ENCODE measurements at regions not wholly inside any gene's neighbourhood (a gene's known extent, or its start where the extent isn't known, plus 50 kb on each side); places are given as distances from the start of the nearest gene placed in this dataset.

DNA sequence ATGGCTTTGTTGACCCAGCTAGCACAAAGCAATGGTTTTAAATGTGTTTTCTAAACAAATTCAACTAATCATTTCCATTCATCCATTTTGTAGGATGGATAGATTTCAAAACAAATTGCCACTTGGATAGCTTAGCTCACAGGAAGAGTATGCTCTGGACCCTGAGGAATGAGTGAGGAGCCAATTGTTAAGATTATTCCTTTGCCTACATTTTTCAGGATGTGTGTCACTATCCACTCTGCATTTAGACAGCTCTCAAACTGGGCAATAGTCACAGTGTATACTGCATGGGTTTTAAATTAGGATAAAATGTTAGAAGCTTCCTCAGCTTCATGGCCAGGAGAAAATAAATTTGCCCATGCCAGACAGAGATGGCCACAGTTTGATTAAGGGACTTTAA, 605.6 kb upstream of the TEX47 start:
- Mint-ChIP-seq H3K36me3 (no peaks in the 10 kb centered on the region), H3K4me1 (peaks cover 0 to 6% (median under 1%) of the 10 kb centered on the region in 4 donors), H3K27ac (no peak overlapping the region), H3K9me3 (peaks cover 0 to 6% (median 0%) of the 10 kb centered on the region in 9 donors), H3K27me3 (peaks cover 0 to 3% (median 0%) of the 10 kb centered on the region in 5 donors), H3K4me3 (no peak overlapping the region)
- POLR2A ChIA-PET: no interaction called here
- DNase-seq (no peak), ATAC-seq (no peak)

DNA sequence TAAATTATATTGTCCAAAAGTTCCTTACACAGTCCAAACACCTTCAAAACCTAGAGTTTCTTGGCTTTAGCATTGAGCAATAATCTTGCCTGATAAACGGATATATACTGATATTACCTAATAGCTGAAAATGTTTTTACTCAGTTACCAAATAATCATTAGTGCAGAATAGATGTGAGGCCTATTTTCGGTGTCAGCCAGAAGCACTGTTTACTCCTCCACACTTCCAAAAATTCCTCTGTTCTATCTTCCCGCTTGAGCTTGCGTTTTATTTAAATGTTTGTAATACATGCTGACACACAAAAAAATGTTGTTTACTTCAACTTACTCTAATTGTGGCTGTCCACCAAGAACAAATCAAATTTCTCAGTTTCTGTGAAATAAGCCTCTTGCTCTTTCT, 606.2 kb upstream of the TEX47 start:
- POLR2A ChIA-PET: no interaction called here
- peaks cover 0 to 1% (median 0%) of the 10 kb centered on the region in 5 donors for H3K27me3 Mint-ChIP-seq
- DNase-seq (no peak), ATAC-seq (no peak)
- peaks cover 0 to 6% (median under 1%) of the 10 kb centered on the region in 4 donors for H3K4me1 Mint-ChIP-seq
- H3K27ac Mint-ChIP-seq: no peak overlapping the region
- H3K4me3 Mint-ChIP-seq: no peak overlapping the region
- peaks cover 0 to 6% (median 2%) of the 10 kb centered on the region in 9 donors for H3K9me3 Mint-ChIP-seq
- no peaks in the 10 kb centered on the region for H3K36me3 Mint-ChIP-seq

DNA sequence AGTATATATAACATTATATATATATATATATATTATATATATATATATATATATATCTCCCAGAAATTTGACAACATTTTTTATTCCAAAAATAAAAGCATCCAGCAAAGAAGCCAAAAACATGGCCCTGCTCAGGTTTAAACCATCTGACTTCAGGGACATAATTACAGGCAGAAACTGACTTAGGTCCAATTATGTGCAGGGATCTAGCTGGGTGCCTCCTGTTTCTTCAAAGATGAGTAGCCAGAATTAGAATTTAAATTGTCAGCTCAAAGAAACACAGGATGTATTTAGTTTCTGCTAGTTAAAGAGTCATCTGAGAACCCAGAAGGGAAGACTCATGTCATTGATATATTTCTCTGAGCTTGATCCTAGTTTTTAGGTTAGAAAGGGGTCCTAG, 656.4 kb upstream of the TEX47 start:
- ATAC-seq: no peak
- Mint-ChIP-seq H3K27ac (no peak overlapping the region), H3K36me3 (no peaks in the 10 kb centered on the region), H3K4me3 (no peak overlapping the region), H3K27me3 (no peaks in the 10 kb centered on the region), H3K9me3 (peaks cover 0 to 3% (median 0%) of the 10 kb centered on the region in 9 donors), H3K4me1 (no peaks in the 10 kb centered on the region)
- DNase-seq: no peak
- POLR2A ChIA-PET: no interaction called here

DNA sequence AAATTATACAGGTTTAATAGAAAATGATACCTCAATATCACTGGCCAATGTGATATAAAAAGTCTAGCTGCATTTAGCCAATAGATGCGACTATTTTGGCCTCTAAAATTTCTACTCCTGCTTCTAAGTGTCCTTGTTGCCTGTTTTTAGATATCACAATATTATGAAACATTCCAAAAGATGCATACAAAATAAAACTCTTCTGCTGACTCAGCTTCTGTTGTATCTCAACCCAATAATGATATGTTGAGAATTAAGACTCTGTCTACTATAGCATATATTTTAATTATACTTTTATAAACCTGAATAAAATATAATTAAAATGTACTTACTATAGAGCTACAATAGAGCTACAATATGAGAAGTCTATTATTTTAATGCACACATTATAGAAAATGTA, 661.0 kb upstream of the TEX47 start:
- Mint-ChIP-seq H3K4me1 (no peaks in the 10 kb centered on the region), H3K4me3 (no peak overlapping the region), H3K36me3 (no peaks in the 10 kb centered on the region), H3K9me3 (peaks cover 0 to 13% (median 0%) of the 10 kb centered on the region in 9 donors), H3K27me3 (no peaks in the 10 kb centered on the region), H3K27ac (no peak overlapping the region)
- no peak for DNase-seq
- ATAC-seq: no peak
- POLR2A ChIA-PET: no interaction called here

DNA sequence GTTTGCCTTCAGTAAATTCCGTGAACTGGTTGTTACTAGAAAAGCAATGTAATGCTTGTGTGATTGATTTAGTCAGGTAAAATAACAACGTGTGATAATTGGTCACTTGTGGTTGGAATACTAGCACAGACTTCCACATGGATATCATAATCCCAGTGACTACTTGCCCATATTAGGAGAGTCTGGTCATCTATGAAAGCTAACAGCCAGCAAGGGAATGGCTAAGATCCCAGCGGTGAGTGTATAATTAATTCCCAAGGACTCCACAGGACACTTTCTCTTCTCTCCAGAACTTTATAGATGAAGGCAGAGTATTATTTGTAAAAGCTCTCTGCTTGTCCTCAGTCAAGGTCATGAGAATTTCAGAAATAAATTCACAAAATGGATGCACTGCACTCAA, 662.6 kb upstream of the TEX47 start:
- Mint-ChIP-seq H3K27ac (no peak overlapping the region), H3K9me3 (peaks cover 0 to 13% (median 0%) of the 10 kb centered on the region in 9 donors), H3K27me3 (no peaks in the 10 kb centered on the region), H3K36me3 (no peaks in the 10 kb centered on the region), H3K4me1 (no peaks in the 10 kb centered on the region), H3K4me3 (no peak overlapping the region)
- no peak for DNase-seq
- no peak for ATAC-seq
- POLR2A ChIA-PET: no interaction called here

DNA sequence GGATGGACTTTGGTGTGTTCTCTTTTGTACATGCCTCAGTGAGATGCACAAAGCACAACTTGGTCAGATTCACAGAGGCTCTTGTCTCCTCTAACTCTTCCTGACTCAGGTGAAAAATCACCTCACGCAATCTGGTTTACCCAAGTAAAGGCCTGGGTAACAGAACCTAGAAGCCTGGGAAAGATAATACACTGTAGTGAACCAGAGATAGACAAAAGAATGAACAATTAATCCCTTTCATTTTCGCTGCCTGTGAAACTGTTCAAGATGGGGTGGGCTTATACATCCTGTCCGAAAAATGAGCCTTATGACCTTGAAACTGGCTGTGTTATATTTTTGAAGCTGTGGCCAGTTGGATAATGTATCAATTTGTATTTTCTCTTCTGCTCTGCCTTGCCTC, 678.9 kb upstream of the TEX47 start:
- H3K4me3 Mint-ChIP-seq: no peak overlapping the region
- POLR2A ChIA-PET: no interaction called here
- H3K4me1 Mint-ChIP-seq: peaks cover 0 to 6% (median under 1%) of the 10 kb centered on the region in 4 donors
- H3K9me3 Mint-ChIP-seq: peaks cover 0 to 15% (median 5%) of the 10 kb centered on the region in 9 donors
- H3K27ac Mint-ChIP-seq: no peak overlapping the region
- no peaks in the 10 kb centered on the region for H3K27me3 Mint-ChIP-seq
- ATAC-seq (no peak), DNase-seq (no peak)
- peaks cover 0 to 12% (median 3%) of the 10 kb centered on the region in 3 donors for H3K36me3 Mint-ChIP-seq

DNA sequence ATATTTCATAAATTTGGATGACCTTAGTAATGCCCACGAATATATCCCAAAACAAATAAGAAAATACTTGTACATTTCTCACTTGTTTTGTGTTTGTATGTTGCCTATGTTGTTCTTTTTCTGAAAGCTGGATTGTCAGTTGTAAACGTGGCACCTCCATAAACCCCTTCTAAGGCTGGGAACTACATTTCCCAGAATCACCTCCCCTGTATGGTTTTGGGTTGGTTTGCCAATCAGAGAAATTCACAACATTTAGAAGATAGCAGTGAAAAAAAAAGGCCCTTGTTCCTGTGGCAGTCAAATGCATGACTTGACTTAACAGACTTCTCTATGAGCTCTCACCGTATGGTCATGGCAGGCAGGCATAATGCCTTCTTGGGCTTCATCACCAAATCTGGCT, 676.3 kb upstream of the STEAP1 start:
- DNase-seq (no peak), ATAC-seq (no peak)
- POLR2A ChIA-PET: no interaction called here
- peaks cover 0 to 6% (median under 1%) of the 10 kb centered on the region in 4 donors for H3K4me1 Mint-ChIP-seq
- no peaks in the 10 kb centered on the region for H3K27me3 Mint-ChIP-seq
- peaks cover 0 to 7% (median 0%) of the 10 kb centered on the region in 9 donors for H3K9me3 Mint-ChIP-seq
- H3K36me3 Mint-ChIP-seq: no peaks in the 10 kb centered on the region
- no peak overlapping the region for H3K27ac Mint-ChIP-seq
- no peak overlapping the region for H3K4me3 Mint-ChIP-seq

DNA sequence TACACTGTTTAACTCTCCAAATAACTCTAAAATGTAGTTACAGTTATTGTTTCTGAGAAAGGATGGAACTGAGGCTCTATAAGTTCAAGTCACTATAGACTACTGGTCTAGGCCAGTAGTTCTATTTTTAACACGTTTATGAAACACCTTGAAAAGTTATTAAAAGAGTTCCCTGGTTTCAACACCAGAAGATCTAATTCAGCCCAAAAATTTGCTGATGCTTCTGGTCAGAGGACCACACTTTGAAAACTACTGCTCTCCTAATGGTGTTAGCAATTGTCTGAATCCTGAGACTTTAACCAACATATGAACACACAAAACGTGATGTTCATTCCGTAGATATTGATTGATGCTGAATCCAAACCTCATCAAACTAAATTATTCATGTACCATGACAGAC, 658.6 kb upstream of the STEAP1 start:
- H3K36me3 Mint-ChIP-seq: no peaks in the 10 kb centered on the region
- DNase-seq (no peak), ATAC-seq (no peak)
- H3K4me3 Mint-ChIP-seq: no peak overlapping the region
- peaks cover 0 to 3% (median 0%) of the 10 kb centered on the region in 4 donors for H3K4me1 Mint-ChIP-seq
- peaks cover 0 to 8% (median 0%) of the 10 kb centered on the region in 9 donors for H3K9me3 Mint-ChIP-seq
- POLR2A ChIA-PET: no interaction called here
- H3K27ac Mint-ChIP-seq: no peak overlapping the region
- peaks cover 0 to 1% (median 0%) of the 10 kb centered on the region in 5 donors for H3K27me3 Mint-ChIP-seq

DNA sequence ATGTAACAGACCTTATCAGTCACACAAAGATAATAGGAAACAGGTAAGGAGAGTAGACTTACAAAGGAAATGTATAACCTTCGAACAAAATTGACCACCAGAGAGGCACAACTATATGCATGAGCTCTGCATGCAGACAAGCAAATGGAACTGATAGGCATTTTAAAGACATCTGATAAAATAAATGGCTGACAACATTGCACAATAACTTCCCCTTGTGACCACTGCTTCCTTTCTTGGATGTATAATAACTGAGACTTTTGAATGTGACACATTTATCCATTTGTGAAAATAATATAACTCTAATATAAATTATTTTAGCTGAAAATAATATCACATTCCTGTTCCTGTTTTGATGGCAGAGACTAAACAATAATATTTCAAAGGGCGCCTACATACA, 654.2 kb upstream of the STEAP1 start:
- DNase-seq: no peak
- H3K27me3 Mint-ChIP-seq: peaks cover 0 to 1% (median 0%) of the 10 kb centered on the region in 5 donors
- no peak for ATAC-seq
- H3K9me3 Mint-ChIP-seq: peaks cover 0 to 8% (median 0%) of the 10 kb centered on the region in 9 donors
- no peak overlapping the region for H3K4me3 Mint-ChIP-seq
- no peaks in the 10 kb centered on the region for H3K36me3 Mint-ChIP-seq
- H3K27ac Mint-ChIP-seq: no peak overlapping the region
- POLR2A ChIA-PET: no interaction called here
- no peaks in the 10 kb centered on the region for H3K4me1 Mint-ChIP-seq

DNA sequence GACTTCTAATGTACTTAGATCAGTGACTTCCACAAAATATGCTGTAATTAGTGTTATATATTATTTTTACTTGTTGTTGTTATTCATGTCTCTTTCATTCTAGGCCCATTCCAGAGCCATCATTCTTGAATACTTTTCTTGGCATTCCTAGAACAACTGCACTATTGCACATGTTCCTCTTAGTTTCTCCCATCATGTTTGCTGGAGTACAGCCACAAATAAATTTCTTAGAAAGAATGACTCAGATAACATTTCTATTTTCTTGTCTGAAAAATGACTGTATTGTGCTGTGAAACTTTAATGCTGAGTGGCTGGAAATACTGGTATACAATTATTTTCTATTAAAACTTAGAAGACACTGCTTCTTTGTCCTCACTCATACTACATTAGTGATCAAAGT, 651.0 kb upstream of the STEAP1 start:
- Mint-ChIP-seq H3K27me3 (no peaks in the 10 kb centered on the region), H3K36me3 (peaks cover 0 to 5% (median 0%) of the 10 kb centered on the region in 3 donors), H3K4me3 (no peak overlapping the region), H3K4me1 (no peaks in the 10 kb centered on the region), H3K9me3 (peaks cover 0 to 4% (median 0%) of the 10 kb centered on the region in 9 donors), H3K27ac (no peak overlapping the region)
- no peak for DNase-seq
- POLR2A ChIA-PET: no interaction called here
- ATAC-seq: no peak

DNA sequence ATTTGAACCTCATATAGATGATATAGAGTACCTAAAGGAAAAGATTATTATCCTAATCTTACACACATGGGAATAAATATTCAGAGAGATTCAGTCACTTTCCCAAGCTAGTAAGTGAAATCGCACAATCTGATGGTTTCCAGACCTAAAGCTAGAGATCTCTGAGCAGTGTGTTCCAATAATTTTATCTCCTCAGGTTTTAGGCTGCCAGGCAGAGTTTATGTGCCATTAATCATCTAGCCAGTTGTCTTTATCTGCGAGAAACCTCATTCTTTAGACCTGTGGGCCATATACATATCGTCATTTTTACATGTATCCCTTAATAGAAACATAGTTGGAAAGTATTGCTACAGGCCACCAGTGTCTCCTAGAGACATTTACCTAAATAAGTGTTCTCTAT, 647.2 kb upstream of the STEAP1 start:
- ATAC-seq: no peak
- no peak overlapping the region for H3K27ac Mint-ChIP-seq
- peaks cover 0 to 4% (median 0%) of the 10 kb centered on the region in 9 donors for H3K9me3 Mint-ChIP-seq
- POLR2A ChIA-PET: no interaction called here
- H3K27me3 Mint-ChIP-seq: no peaks in the 10 kb centered on the region
- H3K4me1 Mint-ChIP-seq: no peaks in the 10 kb centered on the region
- no peak for DNase-seq
- H3K36me3 Mint-ChIP-seq: peaks cover 0 to 5% (median 0%) of the 10 kb centered on the region in 3 donors
- H3K4me3 Mint-ChIP-seq: no peak overlapping the region

DNA sequence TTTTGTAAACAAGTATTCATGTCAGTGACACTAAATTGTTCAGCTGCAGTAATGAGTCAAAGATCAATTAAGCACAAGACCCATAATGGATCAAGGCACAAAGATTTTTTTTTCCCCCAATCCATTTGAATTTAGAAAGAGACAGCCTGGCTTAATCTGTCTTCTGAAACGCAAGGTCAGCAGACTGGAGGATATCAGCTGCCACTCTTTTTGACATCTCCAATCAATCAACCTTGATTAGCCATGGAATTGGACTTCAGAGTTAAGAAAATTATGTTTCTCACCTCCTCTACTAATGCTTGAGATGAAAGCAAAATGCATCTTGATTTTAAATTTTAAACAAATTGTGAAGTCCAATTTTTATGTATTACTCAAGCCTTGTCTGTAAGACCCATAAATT, 642.4 kb upstream of the STEAP1 start:
- Mint-ChIP-seq H3K27ac (no peak overlapping the region), H3K27me3 (no peaks in the 10 kb centered on the region), H3K36me3 (peaks cover 0 to 4% (median 0%) of the 10 kb centered on the region in 3 donors), H3K4me1 (no peaks in the 10 kb centered on the region), H3K4me3 (no peak overlapping the region), H3K9me3 (peaks cover 0 to 2% (median 0%) of the 10 kb centered on the region in 9 donors)
- ATAC-seq (no peak), DNase-seq (no peak)
- POLR2A ChIA-PET: no interaction called here

DNA sequence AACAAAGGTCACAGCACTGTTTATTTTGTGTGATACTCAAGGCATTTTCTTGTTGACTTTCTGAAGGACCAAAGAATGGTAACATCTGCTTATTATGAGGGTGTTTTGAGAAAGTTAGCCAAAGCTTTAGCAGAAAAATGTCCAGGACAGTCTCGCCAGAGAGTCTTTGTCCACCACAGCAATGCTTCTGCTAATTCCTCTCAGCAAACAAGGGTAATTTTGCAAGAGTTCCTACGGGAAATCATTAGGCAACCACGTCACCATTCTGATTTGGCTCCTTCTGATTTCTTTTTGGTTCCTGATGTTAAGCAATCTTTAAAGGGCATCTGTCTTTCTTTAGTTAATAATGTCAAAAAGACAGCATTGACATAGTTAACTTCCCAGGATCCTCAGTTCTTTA, 639.3 kb upstream of the STEAP1 start:
- Mint-ChIP-seq H3K4me3 (no peak overlapping the region), H3K4me1 (no peaks in the 10 kb centered on the region), H3K27me3 (no peaks in the 10 kb centered on the region), H3K27ac (no peak overlapping the region), H3K9me3 (peaks cover 0 to 2% (median 0%) of the 10 kb centered on the region in 9 donors), H3K36me3 (no peaks in the 10 kb centered on the region)
- no peak for DNase-seq
- POLR2A ChIA-PET: no interaction called here
- ATAC-seq: no peak

DNA sequence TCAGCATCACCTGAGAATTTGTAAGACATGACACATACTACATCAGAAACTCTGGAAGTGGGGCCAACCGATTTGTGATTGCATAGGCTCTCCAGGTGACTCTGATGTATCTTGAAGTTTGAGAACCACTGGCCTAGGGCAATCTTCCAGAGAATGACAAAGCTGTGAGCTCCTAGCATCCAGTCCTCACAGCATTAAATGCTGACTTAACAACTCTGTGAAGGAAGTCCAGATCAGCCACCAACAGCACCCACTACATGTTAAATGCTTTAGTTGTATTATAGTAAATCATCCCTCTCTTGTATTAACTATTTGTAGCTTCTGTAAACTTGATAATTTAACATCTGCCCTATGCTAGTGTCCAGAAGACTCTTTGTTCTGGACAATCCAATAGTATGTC, 636.5 kb upstream of the STEAP1 start:
- no peak overlapping the region for H3K27ac Mint-ChIP-seq
- ATAC-seq: no peak
- peaks cover 0 to 7% (median 0%) of the 10 kb centered on the region in 9 donors for H3K9me3 Mint-ChIP-seq
- DNase-seq: no peak
- H3K27me3 Mint-ChIP-seq: no peaks in the 10 kb centered on the region
- no peak overlapping the region for H3K4me3 Mint-ChIP-seq
- H3K36me3 Mint-ChIP-seq: peaks cover 0 to 6% (median 0%) of the 10 kb centered on the region in 3 donors
- POLR2A ChIA-PET: no interaction called here
- H3K4me1 Mint-ChIP-seq: no peaks in the 10 kb centered on the region
